Erythroblast (primary cell): ENCODE measurements at regions not wholly inside any gene's neighbourhood (a gene's known extent, or its start where the extent isn't known, plus 50 kb on each side); places are given as distances from the start of the nearest gene placed in this dataset.

Experiments
- GATA1 ChIP-seq: IDR thresholded peaks from 2 replicates; pipeline ENCODE4 v1.6.1; 2011; ENCODE audit warnings: low read depth, mild to moderate bottlenecking, control low read depth, low read length, moderate library complexity
- POLR2A ChIP-seq: IDR thresholded peaks from 2 replicates; pipeline ENCODE4 v1.6.1; 2011; ENCODE audit warnings: mild to moderate bottlenecking, low read length

DNA sequence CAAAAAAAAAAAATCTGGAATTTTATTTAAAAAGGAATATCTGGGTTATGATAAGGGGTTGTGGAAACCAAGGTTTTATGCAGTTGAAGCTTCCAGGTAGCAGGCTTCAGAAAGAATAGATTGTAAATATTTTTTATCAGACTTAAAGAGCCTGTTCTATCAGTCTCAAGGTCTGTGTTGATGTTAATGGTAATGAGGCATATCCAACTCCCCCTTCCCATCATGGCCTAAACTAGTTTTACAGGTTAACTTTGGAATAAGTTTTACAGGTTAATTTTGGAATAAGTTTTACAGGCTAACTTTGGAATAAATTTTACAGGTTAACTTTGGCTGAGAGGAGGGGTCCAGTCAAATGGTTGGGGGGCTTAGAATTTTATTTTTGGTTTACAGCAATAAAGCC, 92.4 kb downstream of the CD24 start:
- TF ChIP-seq POLR2A: no peak
- no peak for TF ChIP-seq GATA1
